ENCODE measurements at regions not wholly inside any gene's neighbourhood (a gene's known extent, or its start where the extent isn't known, plus 50 kb on each side); places are given as distances from the start of the nearest gene placed in this dataset.

DNA sequence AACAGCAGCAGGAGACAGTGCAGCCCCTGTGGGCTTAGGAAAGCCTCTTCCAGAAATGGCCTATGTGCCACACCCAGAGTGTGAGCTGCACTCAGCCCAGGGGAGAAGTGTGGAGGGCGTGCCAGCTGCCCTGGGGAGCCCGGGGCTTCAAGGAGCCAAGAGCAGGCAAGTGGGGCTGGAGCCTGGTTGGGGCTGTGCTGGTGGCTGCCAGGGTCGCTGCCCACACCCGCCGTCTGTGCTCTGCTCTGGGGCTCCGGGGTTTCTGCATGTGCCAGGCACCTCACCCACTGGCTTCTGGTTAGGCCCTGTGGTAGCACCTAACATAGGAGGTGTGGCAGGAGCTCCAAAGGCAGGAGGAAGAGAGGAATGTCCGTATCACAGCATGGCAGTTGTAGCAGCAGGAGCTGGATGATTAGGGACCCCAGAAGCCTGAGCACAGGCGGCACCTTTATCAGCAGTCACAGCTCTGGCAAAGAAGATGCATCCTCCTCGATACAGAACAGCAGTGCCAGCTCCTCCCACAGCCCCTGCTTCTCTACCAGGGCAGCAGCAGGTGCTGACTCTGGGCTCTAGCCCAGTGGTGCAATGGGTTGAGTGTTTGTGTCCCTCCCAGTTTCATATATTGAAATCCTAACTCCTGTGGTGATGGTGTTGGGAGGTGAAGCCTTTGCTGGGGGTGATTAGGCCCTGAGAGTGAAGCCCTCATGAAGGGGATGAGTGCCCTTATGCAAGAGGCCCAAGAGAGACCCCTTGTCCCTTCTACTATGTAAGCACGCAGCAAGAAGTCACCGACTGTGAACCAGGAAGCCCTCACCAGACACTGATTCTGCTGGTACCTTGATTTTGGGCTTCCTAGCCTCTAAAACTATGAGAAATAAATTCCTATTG lies 70.0 kb upstream of the KLF13 start:
- no peaks in the 10 kb centered on the region for H3K4me1 ChIP-seq
- intact Hi-C loops (cut with DNase I; ENCODE audit: low total_unique reads) (no loop called here), in situ Hi-C loops (cut with MboI; ENCODE audit: low sequenced_read_pairs in 4 of 4) (no loop called here)
- no peaks in the 10 kb centered on the region for H3K27me3 ChIP-seq
- no peaks in the 10 kb centered on the region for H3K9me3 ChIP-seq
- ATAC-seq (no peak), DNase-seq (no peak)
- no peak overlapping the region for H3K4me3 ChIP-seq
- TF ChIP-seq, protein P1, sequence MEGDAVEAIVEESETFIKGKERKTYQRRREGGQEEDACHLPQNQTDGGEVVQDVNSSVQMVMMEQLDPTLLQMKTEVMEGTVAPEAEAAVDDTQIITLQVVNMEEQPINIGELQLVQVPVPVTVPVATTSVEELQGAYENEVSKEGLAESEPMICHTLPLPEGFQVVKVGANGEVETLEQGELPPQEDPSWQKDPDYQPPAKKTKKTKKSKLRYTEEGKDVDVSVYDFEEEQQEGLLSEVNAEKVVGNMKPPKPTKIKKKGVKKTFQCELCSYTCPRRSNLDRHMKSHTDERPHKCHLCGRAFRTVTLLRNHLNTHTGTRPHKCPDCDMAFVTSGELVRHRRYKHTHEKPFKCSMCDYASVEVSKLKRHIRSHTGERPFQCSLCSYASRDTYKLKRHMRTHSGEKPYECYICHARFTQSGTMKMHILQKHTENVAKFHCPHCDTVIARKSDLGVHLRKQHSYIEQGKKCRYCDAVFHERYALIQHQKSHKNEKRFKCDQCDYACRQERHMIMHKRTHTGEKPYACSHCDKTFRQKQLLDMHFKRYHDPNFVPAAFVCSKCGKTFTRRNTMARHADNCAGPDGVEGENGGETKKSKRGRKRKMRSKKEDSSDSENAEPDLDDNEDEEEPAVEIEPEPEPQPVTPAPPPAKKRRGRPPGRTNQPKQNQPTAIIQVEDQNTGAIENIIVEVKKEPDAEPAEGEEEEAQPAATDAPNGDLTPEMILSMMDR (IDR thresholded peaks at IDR 0.05 in 4 of 5, conservative IDR thresholded peaks at IDR 0.05 in 1 of 5): no peak
- TF ChIP-seq POLR2A (IDR thresholded peaks at IDR 0.05): no peak
- H3K27ac ChIP-seq: no peak overlapping the region
- H3K36me3 ChIP-seq: no peaks in the 10 kb centered on the region

DNA sequence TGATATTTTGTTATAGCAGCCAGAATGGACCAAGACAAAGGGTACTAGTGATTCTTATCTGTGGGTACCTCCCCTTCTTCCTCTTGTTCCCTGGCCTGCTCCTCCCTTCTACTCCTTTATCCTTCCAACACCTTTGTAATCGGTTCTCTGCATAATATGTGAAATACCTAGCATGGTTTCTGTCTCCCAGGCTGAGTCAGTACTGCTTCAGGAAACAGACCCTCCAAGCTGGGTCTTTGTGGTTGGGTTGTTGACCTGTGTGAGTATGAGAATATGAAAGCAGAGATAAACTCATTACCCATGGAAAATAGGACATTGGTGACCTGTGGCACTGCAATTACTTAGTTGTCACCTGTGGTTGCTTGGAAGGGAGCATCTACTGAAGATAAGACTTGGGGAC lies 69.3 kb upstream of the KLF13 start:
- DNase-seq (no peak), ATAC-seq (no peak)
- TF ChIP-seq, protein P1 (IDR thresholded peaks at IDR 0.05 in 4 of 5, conservative IDR thresholded peaks at IDR 0.05 in 1 of 5): no peak
- no peak for TF ChIP-seq POLR2A (IDR thresholded peaks at IDR 0.05)
- intact Hi-C loops (cut with DNase I; ENCODE audit: low total_unique reads) (no loop called here), in situ Hi-C loops (cut with MboI; ENCODE audit: low sequenced_read_pairs in 4 of 4) (no loop called here)
- Histone ChIP-seq H3K27ac (no peak overlapping the region), H3K9me3 (no peaks in the 10 kb centered on the region), H3K4me1 (no peaks in the 10 kb centered on the region), H3K4me3 (no peak overlapping the region), H3K36me3 (no peaks in the 10 kb centered on the region), H3K27me3 (no peaks in the 10 kb centered on the region)

DNA sequence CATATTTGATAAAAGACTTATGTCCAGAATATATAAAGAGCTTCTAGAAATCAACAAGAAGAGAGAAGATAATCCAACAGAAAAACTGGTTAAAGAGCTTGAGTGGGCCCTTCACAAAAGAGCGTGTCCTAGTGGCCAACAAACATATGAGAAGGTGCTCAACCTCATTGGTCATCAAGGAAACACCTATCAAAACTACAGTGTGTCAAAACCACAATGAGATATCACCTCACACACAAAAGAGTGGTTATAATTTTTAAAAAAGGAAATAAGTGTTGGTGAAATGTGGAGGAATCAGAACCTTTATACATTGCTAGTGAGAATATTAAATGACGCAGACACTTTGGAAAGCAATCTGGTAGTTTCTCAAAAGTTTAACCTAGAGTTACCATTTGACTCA lies 68.4 kb upstream of the KLF13 start:
- H3K4me3 ChIP-seq: no peak overlapping the region
- no peak for DNase-seq
- no peaks in the 10 kb centered on the region for H3K4me1 ChIP-seq
- intact Hi-C loops (cut with DNase I; ENCODE audit: low total_unique reads): no loop called here
- H3K27me3 ChIP-seq: no peaks in the 10 kb centered on the region
- TF ChIP-seq POLR2A (IDR thresholded peaks at IDR 0.05): no peak
- TF ChIP-seq, protein P1 (IDR thresholded peaks at IDR 0.05 in 4 of 5, conservative IDR thresholded peaks at IDR 0.05 in 1 of 5): no peak
- no peaks in the 10 kb centered on the region for H3K9me3 ChIP-seq
- H3K36me3 ChIP-seq: no peaks in the 10 kb centered on the region
- in situ Hi-C loops (cut with MboI; ENCODE audit: low sequenced_read_pairs in 4 of 4): no loop called here
- no peak overlapping the region for H3K27ac ChIP-seq
- no peak for ATAC-seq

DNA sequence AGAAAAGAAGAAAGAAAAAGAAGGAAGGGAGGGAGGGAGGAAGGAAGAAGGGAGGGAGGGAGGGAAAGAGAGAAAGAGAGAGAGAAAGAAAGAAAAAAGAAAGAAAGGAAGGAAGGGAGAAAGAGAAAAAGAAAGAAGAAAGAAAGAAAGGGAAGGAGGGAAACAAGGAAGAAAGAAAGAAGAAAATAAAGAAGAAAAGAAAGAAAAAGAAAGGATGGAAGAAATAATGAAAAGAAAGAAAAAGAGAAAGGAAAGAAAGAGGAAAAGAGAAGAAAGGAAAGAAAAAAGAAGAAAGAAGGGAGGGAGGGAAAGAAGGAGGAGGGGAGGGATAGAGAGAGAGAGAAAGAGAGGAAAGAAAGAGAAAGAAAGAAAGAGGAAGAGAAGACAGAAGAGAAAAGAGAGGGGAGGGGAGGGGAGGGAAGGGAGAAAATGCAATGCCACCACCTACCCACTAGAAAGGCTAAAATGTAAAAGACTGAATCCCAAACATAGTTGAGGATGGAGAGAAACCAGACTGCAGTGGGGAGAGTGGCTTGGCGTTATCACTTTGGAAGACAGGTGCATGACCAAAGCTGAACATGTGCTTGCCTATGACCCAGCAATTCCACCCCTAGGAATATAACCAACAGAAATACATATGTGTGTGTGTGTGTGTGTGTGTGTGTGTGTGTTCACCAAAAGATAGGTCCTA lies 66.9 kb upstream of the KLF13 start:
- Histone ChIP-seq H3K4me1 (peaks cover 0 to 4% of the 10 kb centered on the region in 2 donors), H3K9me3 (no peaks in the 10 kb centered on the region), H3K36me3 (no peaks in the 10 kb centered on the region), H3K4me3 (no peak overlapping the region), H3K27ac (no peak overlapping the region), H3K27me3 (no peaks in the 10 kb centered on the region)
- intact Hi-C loops (cut with DNase I; ENCODE audit: low total_unique reads): loop anchor here (2.0 kb wide), 1 partner anchor 45 kb away; no protein-coding TSS in a partner anchor
- ATAC-seq (no peak), DNase-seq (no peak)
- no peak for TF ChIP-seq POLR2A (IDR thresholded peaks at IDR 0.05)
- TF ChIP-seq, protein P1 (IDR thresholded peaks at IDR 0.05 in 4 of 5, conservative IDR thresholded peaks at IDR 0.05 in 1 of 5): no peak
- in situ Hi-C loops (cut with MboI; ENCODE audit: low sequenced_read_pairs in 4 of 4): no loop called here

All from gastrocnemius medialis (tissue), 4 donors.